Endothelial cell of umbilical vein (primary cell): ENCODE measurements at regions not wholly inside any gene's neighbourhood (a gene's known extent, or its start where the extent isn't known, plus 50 kb on each side); places are given as distances from the start of the nearest gene placed in this dataset.

Experiments used
- BruUV-seq: library from RNA; stranded (reverse); fragments of 400-500 nt; replicated peaks from 2 replicates; lab custom pipeline; 2021; lab: Mats Ljungman, UMichigan
- CTCF ChIA-PET: fragments of 300-600, 350-600 bp; sonication (Branson Sonifier 250); formaldehyde crosslinking; loops from one replicate; lab custom pipeline; 2021; ENCODE audit warnings: antibody characterized with exemption, inconsistent platforms; lab: Charles Lee
- POLR2A ChIA-PET: fragments of 300-600, 350-600 bp; sonication (Branson Sonifier 250); formaldehyde crosslinking; loops from one replicate; lab custom pipeline; 2021; ENCODE audit warnings: antibody characterized with exemption, inconsistent platforms; lab: Charles Lee
- DNase-seq: peaks from one replicate; pipeline ENCODE4 v3.0.0-alpha.2; 2011; ENCODE audit warnings: low read depth, low spot score
- FAIRE-seq: peaks from 2 replicates; lab custom pipeline; 2011; peaks lifted over from hg19 to GRCh38; lab: Jason Lieb, UNC
- H2AFZ ChIP-seq: 2 replicates; pipeline ENCODE4 v1.6.0; 2012; ENCODE audit warnings: low read depth, low read length, control low read depth, inconsistent platforms
- H3K27ac ChIP-seq: 2 replicates; pipeline ENCODE4 v1.5.1; 2011; ENCODE audit warnings: low read depth, mild to moderate bottlenecking, control low read depth, low read length, moderate library complexity; ENCODE audit not compliant: insufficient read depth
- H3K27me3 ChIP-seq, 2 experiments: 2 replicates each; pipeline versions ENCODE4 v1.6.0 to v1.6.1; 2011; ENCODE audit warnings: low read length in 2 of 2, mixed read lengths in 1 of 2; ENCODE audit not compliant: control insufficient read depth in 2 of 2, insufficient read depth in 2 of 2
- H3K36me3 ChIP-seq, 2 experiments: 2 replicates in 1 of 2; 3 replicates in 1 of 2; pipeline ENCODE4 v1.5.1; 2011; ENCODE audit warnings: low read length in 2 of 2, mild to moderate bottlenecking in 1 of 2, moderate library complexity in 1 of 2; ENCODE audit not compliant: control insufficient read depth in 2 of 2, insufficient read depth in 2 of 2; ENCODE audit errors: extremely low read depth in 1 of 2
- H3K4me1 ChIP-seq: 3 replicates; pipeline ENCODE4 v1.5.1; 2011; ENCODE audit warnings: mild to moderate bottlenecking, low read length; ENCODE audit not compliant: control insufficient read depth, insufficient read depth; ENCODE audit errors: extremely low read depth
- H3K4me2 ChIP-seq: 2 replicates; pipeline ENCODE4 v1.6.1; 2011; ENCODE audit warnings: low read length, control low read depth, mixed read lengths; ENCODE audit not compliant: insufficient read depth
- H3K4me3 ChIP-seq, 3 experiments: fragments of 200-600 bp in 1 of 3; sonication (generic), shearing (Covaris generic) in 1 of 3; replicated peaks in 1 of 3; 2 replicates each; pipeline ENCODE4 v1.5.1; 2011 to 2016; ENCODE audit warnings: control low read depth in 3 of 3, low read length in 3 of 3, mild to moderate bottlenecking in 2 of 3, inconsistent platforms in 1 of 3, low read depth in 1 of 3, moderate library complexity in 1 of 3; ENCODE audit not compliant: insufficient read depth in 1 of 3
- H3K79me2 ChIP-seq: 2 replicates; pipeline ENCODE4 v1.6.0; 2012; ENCODE audit warnings: low read length, inconsistent platforms; ENCODE audit not compliant: control insufficient read depth, insufficient read depth
- H3K9ac ChIP-seq: replicated peaks from 2 replicates; pipeline ENCODE3; 2011; ENCODE audit warnings: low read length, control low read depth; ENCODE audit not compliant: insufficient read depth; ENCODE audit errors: extremely low read depth
- H3K9me1 ChIP-seq: replicated peaks from 3 replicates; pipeline ENCODE4 v1.6.0; 2011; ENCODE audit warnings: mild to moderate bottlenecking, low read length; ENCODE audit not compliant: control insufficient read depth, insufficient read depth; ENCODE audit errors: extremely low read depth
- H3K9me3 ChIP-seq: replicated peaks from 2 replicates; pipeline ENCODE4 v1.5.1; 2012; ENCODE audit warnings: low read length, inconsistent platforms; ENCODE audit not compliant: control insufficient read depth, insufficient read depth
- H4K20me1 ChIP-seq: replicated peaks from 2 replicates; pipeline ENCODE3; 2011; ENCODE audit warnings: mild to moderate bottlenecking, low read length; ENCODE audit not compliant: control insufficient read depth, insufficient read depth; ENCODE audit errors: extremely low read depth
- GATA2 ChIP-seq: IDR thresholded peaks from 2 replicates; pipeline ENCODE4 v1.7.0; 2011; ENCODE audit warnings: low read depth, mild to moderate bottlenecking, moderate library complexity, mixed read lengths, low read length; ENCODE audit not compliant: insufficient read length, insufficient read depth
- dilution Hi-C: fragments of 300-500 bp; cut with MboI; formaldehyde crosslinking; loops from one replicate; pipeline ENCODE4 v1.15.0; 2019; ENCODE audit warnings: low sequenced_read_pairs; ENCODE audit not compliant: extremely low pct_ligation_motif_present
- intact Hi-C: fragments of 100-400 bp; cut with micrococcal nuclease; formaldehyde crosslinking; loops from one replicate; pipeline ENCODE4 v1.10.0; 2022
- TF ChIP-seq, protein P1 (sequence below): IDR thresholded peaks from 2 replicates; pipeline ENCODE4 v1.6.1; 2011; ENCODE audit not compliant: insufficient read depth, insufficient read length
- TF ChIP-seq, protein P2 (sequence below), 2 donors: IDR thresholded peaks; 1 replicate in 1 of 2; 2 replicates in 1 of 2; pipeline ENCODE4 v1.5.1; 2011; ENCODE audit warnings: low read length in 2 of 2, mild to moderate bottlenecking in 2 of 2, moderate library complexity in 2 of 2, control low read depth in 1 of 2, inconsistent platforms in 1 of 2, low read depth in 1 of 2; ENCODE audit not compliant: insufficient read depth in 1 of 2; ENCODE audit errors: extremely low read depth in 1 of 2

DNA sequence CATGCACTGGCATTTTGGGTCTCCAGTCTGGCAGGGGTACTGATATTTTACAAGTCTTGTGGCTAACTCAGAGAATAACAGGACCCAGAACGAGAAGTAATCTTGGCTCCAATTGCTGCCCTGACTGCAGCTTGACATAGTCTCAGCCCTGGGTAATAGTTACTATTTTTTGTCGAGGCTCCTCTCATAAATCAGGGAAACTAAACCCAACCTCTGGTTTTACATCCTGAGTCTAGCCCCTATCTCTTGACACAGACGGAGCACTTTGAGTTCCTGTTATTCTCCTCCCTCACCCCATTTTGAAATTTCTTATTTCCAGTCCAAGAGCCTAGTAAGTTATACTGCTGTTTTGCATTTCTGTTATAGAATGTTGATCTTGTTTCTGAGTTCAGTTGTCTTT lies 276.1 kb upstream of the GOLIM4 start:
- Histone ChIP-seq H3K36me3 (no peaks in the 10 kb centered on the region), H3K27me3 (no peaks in the 10 kb centered on the region), H3K4me3 (no peak overlapping the region), H3K27ac (no peak overlapping the region), H3K79me2 (no peaks in the 10 kb centered on the region), H3K4me1 (no peaks in the 10 kb centered on the region), H3K9ac (no peak overlapping the region), H4K20me1 (no peaks in the 10 kb centered on the region), H3K9me3 (no peaks in the 10 kb centered on the region), H3K4me2 (no peak overlapping the region), H3K9me1 (no peaks in the 10 kb centered on the region), H2AFZ (no peak overlapping the region)
- TF ChIP-seq, protein P1, sequence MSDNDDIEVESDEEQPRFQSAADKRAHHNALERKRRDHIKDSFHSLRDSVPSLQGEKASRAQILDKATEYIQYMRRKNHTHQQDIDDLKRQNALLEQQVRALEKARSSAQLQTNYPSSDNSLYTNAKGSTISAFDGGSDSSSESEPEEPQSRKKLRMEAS = no peak
- TF ChIP-seq, protein P2, sequence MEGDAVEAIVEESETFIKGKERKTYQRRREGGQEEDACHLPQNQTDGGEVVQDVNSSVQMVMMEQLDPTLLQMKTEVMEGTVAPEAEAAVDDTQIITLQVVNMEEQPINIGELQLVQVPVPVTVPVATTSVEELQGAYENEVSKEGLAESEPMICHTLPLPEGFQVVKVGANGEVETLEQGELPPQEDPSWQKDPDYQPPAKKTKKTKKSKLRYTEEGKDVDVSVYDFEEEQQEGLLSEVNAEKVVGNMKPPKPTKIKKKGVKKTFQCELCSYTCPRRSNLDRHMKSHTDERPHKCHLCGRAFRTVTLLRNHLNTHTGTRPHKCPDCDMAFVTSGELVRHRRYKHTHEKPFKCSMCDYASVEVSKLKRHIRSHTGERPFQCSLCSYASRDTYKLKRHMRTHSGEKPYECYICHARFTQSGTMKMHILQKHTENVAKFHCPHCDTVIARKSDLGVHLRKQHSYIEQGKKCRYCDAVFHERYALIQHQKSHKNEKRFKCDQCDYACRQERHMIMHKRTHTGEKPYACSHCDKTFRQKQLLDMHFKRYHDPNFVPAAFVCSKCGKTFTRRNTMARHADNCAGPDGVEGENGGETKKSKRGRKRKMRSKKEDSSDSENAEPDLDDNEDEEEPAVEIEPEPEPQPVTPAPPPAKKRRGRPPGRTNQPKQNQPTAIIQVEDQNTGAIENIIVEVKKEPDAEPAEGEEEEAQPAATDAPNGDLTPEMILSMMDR (IDR thresholded peaks at IDR 0.05; ENCODE audit: extremely low read depth in 1 of 2, insufficient read depth in 1 of 2, low read depth in 1 of 2, low read length in 2 of 2) = no peak
- no peak for TF ChIP-seq GATA2
- BruUV-seq = no TSS peak
- DNase-seq = no peak
- CTCF ChIA-PET = no interaction called here
- no peak for FAIRE-seq
- intact Hi-C loops = no loop called here
- POLR2A ChIA-PET = no interaction called here
- dilution Hi-C loops = no loop called here

DNA sequence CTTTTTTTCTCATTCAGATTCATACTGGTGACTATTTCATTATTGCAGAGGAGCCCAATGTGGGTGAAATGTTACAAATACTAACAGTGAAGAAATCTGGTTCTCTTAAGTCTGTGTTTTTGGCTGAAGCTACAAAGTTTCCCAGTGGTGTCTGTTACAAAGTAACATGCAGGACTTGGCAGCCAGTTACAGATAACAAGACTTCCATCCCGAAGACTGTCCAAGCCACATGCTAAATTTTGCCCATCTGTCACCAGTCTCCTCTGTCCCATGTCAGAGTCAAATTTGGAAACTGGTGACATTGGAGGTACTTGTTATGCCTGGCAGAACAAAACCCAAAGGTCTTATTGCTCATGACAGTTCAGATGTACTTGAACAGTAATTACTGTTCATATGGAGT lies 269.2 kb upstream of the GOLIM4 start:
- TF ChIP-seq GATA2 = no peak
- TF ChIP-seq, protein P2 (IDR thresholded peaks at IDR 0.05; ENCODE audit: extremely low read depth in 1 of 2, insufficient read depth in 1 of 2, low read depth in 1 of 2, low read length in 2 of 2) = no peak
- Histone ChIP-seq H3K9ac (no peak overlapping the region), H3K27me3 (no peaks in the 10 kb centered on the region), H3K36me3 (no peaks in the 10 kb centered on the region), H3K79me2 (no peaks in the 10 kb centered on the region), H3K27ac (no peak overlapping the region), H3K4me3 (no peak overlapping the region), H2AFZ (no peak overlapping the region), H3K9me3 (no peaks in the 10 kb centered on the region), H3K9me1 (no peaks in the 10 kb centered on the region), H3K4me2 (no peak overlapping the region), H4K20me1 (no peaks in the 10 kb centered on the region), H3K4me1 (no peaks in the 10 kb centered on the region)
- ChIA-PET POLR2A (no interaction called here), CTCF (interaction anchor here (1.5 kb wide), 1 partner anchor 23 kb away, joined by 3 read pairs; no protein-coding TSS in a partner anchor)
- FAIRE-seq (no peak), DNase-seq (no peak)
- dilution Hi-C loops (no loop called here), intact Hi-C loops (no loop called here)
- BruUV-seq = no TSS peak
